ENCODE measurements at regions not wholly inside any gene's neighbourhood (a gene's known extent, or its start where the extent isn't known, plus 50 kb on each side); places are given as distances from the start of the nearest gene placed in this dataset.

GRCh38 chr2:45210462-45211195, 201.4 kb upstream of the SIX2 start:
- DNase-seq: peak in 2 of 3 experiments; percentile 11 to 44

DNA sequence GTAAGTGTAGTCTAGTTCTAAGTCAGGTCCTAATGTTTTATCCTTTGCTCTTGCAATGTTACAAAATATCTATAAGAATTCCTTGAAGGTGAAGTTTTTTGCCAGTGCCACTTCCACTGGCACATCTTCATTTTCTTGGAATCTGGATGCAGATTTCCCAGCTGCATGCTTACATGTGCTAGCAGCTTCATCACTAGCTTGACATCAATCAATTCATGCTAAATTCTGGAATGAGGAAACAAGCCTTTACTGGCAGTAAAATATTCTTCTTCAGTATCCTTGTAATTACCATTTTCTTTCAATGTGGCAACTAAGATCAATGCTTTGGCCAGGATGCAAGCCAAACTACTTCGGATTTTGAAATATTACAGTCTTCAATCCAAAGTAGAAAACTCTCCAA, 200.6 kb upstream of the SIX2 start:
- DNase-seq: no peak

- DNase-seq: no peak
Measured at GRCh38 chr2:45209302-45209701, 200.1 kb upstream of the SIX2 start.

GRCh38 chr2:45207101-45207500, 197.8 kb upstream of the SIX2 start:
- no peak for DNase-seq

DNA sequence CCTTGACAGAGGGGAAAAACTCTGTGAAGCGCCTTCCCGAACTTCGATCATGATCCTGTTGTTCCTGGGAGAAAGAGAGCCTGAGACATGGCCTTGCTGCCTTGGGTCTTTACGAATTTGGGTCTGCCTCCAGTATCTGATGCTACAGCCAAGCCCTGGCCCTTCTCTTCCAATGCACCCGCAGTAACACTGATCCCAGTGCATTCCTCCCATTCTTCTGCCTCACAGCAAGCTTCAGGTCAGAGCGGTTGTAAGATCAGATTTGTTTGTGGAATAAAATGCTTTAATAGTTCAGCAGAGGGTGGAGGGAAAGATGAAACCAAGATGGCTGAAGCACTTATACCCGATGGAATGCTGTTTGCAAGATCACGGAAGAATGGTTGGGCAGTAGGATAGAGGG, 196.7 kb upstream of the SIX2 start:
- no peak for DNase-seq

GRCh38 chr2:45205480-45205879, 196.2 kb upstream of the SIX2 start:
- DNase-seq: no peak

- DNase-seq: no peak
Measured at GRCh38 chr2:45203400-45203799, 194.1 kb upstream of the SIX2 start.

- DNase-seq: no peak
Measured at GRCh38 chr2:45199973-45200372, 190.7 kb upstream of the SIX2 start.

DNA sequence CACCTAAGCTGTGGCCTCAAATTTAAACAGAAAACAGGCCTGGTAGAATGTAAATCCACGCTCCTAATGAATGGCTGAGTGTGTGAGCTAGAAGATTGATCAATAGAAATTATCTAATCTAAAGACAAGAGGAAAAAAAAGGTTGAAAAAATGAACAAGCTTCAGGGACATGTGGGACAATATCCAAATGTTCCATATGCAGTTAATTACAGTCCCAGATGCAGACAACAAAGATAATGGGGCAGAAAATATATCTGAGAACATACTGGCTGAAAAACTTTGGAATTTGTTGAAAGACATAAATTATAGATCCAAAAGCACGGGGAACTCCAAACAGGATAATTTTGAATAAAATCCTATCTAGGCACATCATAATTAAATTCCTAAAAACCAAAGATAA, 186.7 kb upstream of the SIX2 start:
- DNase-seq: no peak

GRCh38 chr2:45194596-45194995, 185.3 kb upstream of the SIX2 start:
- DNase-seq: no peak

DNA sequence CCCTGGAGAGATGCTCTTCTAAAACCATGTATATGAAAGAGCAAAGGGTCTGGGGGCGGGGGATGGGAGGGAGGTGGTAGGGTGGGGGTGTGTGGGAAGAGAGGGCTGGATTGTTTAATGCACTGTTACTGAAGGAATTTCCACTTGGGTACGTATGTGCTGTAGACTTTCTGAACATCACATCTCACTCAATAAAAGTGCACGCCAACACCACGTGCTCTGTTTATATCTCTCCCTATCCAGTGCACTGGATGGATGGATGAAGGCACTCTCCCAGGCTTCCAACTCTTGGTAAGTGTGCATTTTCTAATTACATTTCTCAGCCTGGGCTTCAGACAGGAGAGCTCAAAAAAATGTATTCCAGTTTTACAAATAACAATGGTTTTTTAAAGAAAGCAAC, 184.3 kb upstream of the SIX2 start:
- no peak for DNase-seq

DNA sequence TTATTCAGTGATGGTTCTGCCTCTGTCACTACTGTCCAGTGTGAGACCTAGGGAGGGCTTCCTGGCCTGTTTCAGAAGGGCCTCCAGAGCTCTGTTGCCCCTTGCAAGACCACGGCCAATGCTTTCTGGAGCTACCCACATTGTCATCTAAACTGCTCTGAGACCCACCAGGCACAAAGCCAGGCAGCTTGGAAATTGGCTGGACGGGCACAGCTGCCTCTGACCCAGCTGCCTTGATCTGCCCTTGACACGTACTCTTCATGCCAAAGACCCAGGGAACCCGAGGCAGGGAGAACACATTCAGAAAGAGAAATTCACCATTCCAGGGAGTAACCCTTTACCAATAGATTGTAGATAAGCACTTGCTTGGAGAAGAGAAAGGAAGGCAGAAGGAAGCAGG, 183.7 kb upstream of the SIX2 start:
- DNase-seq: no peak

DNA sequence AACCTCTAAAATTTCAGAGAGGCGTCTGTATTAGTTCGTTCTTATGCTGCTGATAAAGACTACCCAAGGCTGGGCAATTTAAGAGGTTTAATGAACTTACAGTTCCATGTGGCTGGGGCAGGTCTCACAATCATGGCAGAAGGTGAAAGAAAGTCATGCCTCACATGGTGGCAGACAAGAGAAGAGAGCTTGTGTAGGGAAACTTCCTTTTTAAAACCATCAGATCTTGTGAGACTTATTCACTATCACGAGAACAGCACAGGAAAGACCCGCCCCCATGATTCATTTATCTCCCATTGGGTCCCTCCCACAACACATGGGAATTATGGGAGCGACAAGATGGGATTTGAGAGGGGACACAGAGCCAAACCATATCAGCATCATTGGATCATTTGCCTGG, 183.2 kb upstream of the SIX2 start:
- no peak for DNase-seq

GRCh38 chr2:45191976-45192375, 182.7 kb upstream of the SIX2 start:
- DNase-seq: no peak

GRCh38 chr2:45191146-45191863, 182.1 kb upstream of the SIX2 start:
- DNase-seq: no peak

DNA sequence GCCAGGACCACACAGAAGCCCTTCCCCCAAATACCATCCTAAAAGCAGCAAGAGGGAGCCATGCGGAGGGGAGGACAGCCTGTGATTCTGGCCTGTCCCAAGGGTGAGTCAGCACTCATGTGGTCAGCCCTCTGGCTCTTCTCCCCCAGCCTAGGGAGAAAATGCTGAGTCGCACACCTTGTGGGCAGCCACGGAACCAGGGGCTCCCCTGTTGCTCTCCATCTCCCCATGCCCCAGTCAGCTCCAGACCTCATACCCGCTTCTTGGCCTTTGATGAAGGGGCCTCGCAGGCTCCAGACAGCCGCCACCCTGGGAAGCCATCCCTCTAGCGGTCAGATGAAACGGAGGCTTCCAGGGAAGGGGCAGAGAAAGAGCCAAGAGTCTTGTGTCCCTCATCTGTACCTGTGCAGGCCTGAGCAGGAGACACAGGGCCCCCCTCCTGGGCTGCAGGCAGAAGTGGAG, 181.3 kb upstream of the SIX2 start:
- DNase-seq: no peak

DNA sequence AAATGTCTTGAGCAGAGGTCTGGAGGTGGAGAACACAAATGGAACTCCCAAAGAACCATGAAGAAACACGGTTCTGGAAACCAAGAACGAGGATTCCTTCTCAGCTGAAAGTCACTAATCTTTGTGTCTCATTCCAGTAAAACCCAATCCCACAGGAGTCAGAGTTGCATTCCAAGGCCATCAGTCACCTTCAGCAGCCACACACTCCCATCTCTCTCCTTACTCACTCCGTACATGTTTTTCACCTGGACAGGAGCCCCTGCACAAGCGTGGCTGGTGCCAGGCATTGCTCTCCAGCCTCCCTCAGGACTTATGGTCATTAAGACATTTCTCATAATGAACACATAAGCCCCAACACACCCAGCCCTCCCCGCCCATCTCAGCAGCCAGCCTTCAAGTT, 175.4 kb upstream of the SIX2 start:
- DNase-seq: no peak

GRCh38 chr2:45182667-45183295, 173.5 kb upstream of the SIX2 start:
- no peak for DNase-seq

DNA sequence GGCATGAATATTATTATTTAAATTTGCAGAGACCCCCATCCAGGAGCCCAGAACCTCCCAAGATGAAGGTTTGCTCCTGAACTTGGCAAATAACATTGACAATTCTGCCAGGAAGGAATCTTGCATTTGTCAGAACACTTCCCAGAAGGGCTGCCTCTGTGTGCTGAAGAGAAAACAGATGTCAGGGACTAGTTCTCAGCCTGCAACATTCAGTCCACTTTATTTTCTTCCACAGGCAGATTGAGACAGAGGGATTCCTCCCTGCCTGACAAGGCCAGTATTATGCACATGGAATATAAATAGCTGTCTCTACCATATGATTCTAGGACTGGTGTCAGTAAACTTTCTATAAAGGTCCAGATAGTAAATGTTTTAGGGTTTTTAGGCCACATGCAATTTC, 171.5 kb upstream of the SIX2 start:
- DNase-seq: no peak

- no peak for DNase-seq
Measured at GRCh38 chr2:45180033-45180746, 170.9 kb upstream of the SIX2 start.

- no peak for DNase-seq
Measured at GRCh38 chr2:45178854-45179253, 169.6 kb upstream of the SIX2 start.

- no peak for DNase-seq
Measured at GRCh38 chr2:45178359-45178758, 169.1 kb upstream of the SIX2 start.

DNA sequence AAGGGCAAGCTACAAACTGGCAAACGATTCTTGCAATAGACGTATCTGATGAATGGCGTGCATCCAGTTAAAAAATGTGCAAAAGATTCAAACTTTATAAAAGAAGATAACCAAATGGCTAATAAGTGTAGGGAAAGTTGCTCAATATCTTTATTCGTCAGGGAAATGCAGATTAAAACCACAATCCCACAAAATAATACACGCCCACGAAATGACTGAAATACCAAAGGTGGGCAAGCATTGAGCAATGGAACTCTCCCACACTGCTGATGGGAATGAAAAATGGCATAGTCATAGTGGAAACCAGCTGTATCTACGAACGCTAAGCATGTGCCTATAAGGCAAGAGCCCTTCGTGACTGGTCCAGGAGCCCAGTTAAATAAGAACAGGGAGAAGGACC, 168.6 kb upstream of the SIX2 start:
- DNase-seq: no peak

- DNase-seq: no peak
Measured at GRCh38 chr2:45176390-45176789, 167.1 kb upstream of the SIX2 start.

Data from NCI-H1417 (cell line).